ENCODE measurements at regions not wholly inside any gene's neighbourhood (a gene's known extent, or its start where the extent isn't known, plus 50 kb on each side); places are given as distances from the start of the nearest gene placed in this dataset.
A peak's percentile ranks its signal among the peaks of the same experiment; 100 is the strongest.

GRCh38 chr1:221805121-221805520 lies 63.2 kb upstream of the DUSP10 start:
- no peaks in the 10 kb centered on the region for H3K4me1 ChIP-seq (ENCODE audit: control insufficient read depth, insufficient read depth, low read length)
- H3K27ac ChIP-seq (ENCODE audit: extremely low read depth, low read depth, low read length), result no peak overlapping the region
- no peaks in the 10 kb centered on the region for H3K9me3 ChIP-seq (ENCODE audit: control insufficient read depth, insufficient read depth, low read depth, low read length)
- TF ChIP-seq ZNF211 (tag by site-specific recombination; IDR thresholded peaks at IDR 0.05; ENCODE audit: low read depth) (no peak), SP2 (tag by site-specific recombination; IDR thresholded peaks at IDR 0.05) (no peak), ATF2 (tag by site-specific recombination; IDR thresholded peaks at IDR 0.05; ENCODE audit: low read depth) (no peak)
- H3K36me3 ChIP-seq (ENCODE audit: control insufficient read depth in 2 of 2, insufficient read depth in 1 of 2, low read length in 2 of 2), result no peaks in the 10 kb centered on the region
- H3K4me3 ChIP-seq (ENCODE audit: low read depth, low read length), result no peak overlapping the region
- ChIA-PET POLR2A (no interaction called here), CTCF (interaction anchor here (0.6 kb wide), 1 partner anchor 32 kb away, joined by 3 read pairs; no protein-coding TSS in a partner anchor)

- POLR2A ChIA-PET, result no interaction called here
- CTCF ChIA-PET, result interaction anchor here (0.7 kb wide), 1 partner anchor 937 kb away, joined by 4 read pairs; no protein-coding TSS in a partner anchor
- Histone ChIP-seq H3K4me3 (ENCODE audit: low read depth, low read length) (no peak overlapping the region), H3K4me1 (ENCODE audit: control insufficient read depth, insufficient read depth, low read length) (no peaks in the 10 kb centered on the region), H3K27ac (ENCODE audit: extremely low read depth, low read depth, low read length) (no peak overlapping the region), H3K36me3 (ENCODE audit: control insufficient read depth in 2 of 2, insufficient read depth in 1 of 2, low read length in 2 of 2) (no peaks in the 10 kb centered on the region), H3K9me3 (ENCODE audit: control insufficient read depth, insufficient read depth, low read depth, low read length) (no peaks in the 10 kb centered on the region)
- TF ChIP-seq ZBTB10 (tag by site-specific recombination; IDR thresholded peaks at IDR 0.05) (no peak), ZBTB21 (tag by site-specific recombination; IDR thresholded peaks at IDR 0.05) (no peak), ZNF132 (tag by site-specific recombination; IDR thresholded peaks at IDR 0.05; ENCODE audit: borderline replicate concordance) (no peak), ZNF202 (tag by site-specific recombination; IDR thresholded peaks at IDR 0.05; ENCODE audit: borderline replicate concordance) (no peak), GLI2 (tag by site-specific recombination; IDR thresholded peaks at IDR 0.05; ENCODE audit: borderline replicate concordance, low read depth) (no peak), ZNF596 (tag by site-specific recombination; IDR thresholded peaks at IDR 0.05) (no peak), ZNF211 (tag by site-specific recombination; IDR thresholded peaks at IDR 0.05; ENCODE audit: low read depth) (no peak)
Observed at GRCh38 chr1:221804303-221804702, 62.4 kb upstream of the DUSP10 start.

GRCh38 chr1:221801773-221802516 lies 60.1 kb upstream of the DUSP10 start:
- no peak overlapping the region for H3K27ac ChIP-seq (ENCODE audit: extremely low read depth, low read depth, low read length)
- ChIA-PET POLR2A (no interaction called here), CTCF (interaction anchor here (0.6 to 1.7 kb wide), 6 partner anchors 40 to 1322 kb away, joined by 3 to 8 read pairs (median 3); no protein-coding TSS in a partner anchor)
- H3K36me3 ChIP-seq (ENCODE audit: control insufficient read depth in 2 of 2, insufficient read depth in 1 of 2, low read length in 2 of 2), result no peaks in the 10 kb centered on the region
- H3K9me3 ChIP-seq (ENCODE audit: control insufficient read depth, insufficient read depth, low read depth, low read length), result no peaks in the 10 kb centered on the region
- no peaks in the 10 kb centered on the region for H3K4me1 ChIP-seq (ENCODE audit: control insufficient read depth, insufficient read depth, low read length)
- H3K4me3 ChIP-seq (ENCODE audit: low read depth, low read length), result no peak overlapping the region
- TF ChIP-seq PRDM2 (tag by site-specific recombination; IDR thresholded peaks at IDR 0.05; ENCODE audit: borderline replicate concordance) (no peak), ZNF555 (tag by site-specific recombination; conservative IDR thresholded peaks at IDR 0.05) (no peak), ZNF596 (tag by site-specific recombination; IDR thresholded peaks at IDR 0.05) (no peak), SP7 (tag by site-specific recombination; IDR thresholded peaks at IDR 0.05) (peak; percentile 73), ZNF239 (tag by site-specific recombination; IDR thresholded peaks at IDR 0.05) (no peak)

All from HEK293 (cell line).